Right lobe of liver (tissue), 6 donors: ENCODE measurements at regions not wholly inside any gene's neighbourhood (a gene's known extent, or its start where the extent isn't known, plus 50 kb on each side); places are given as distances from the start of the nearest gene placed in this dataset.

Experiments
- ATAC-seq, 4 donors: fragments of 200-7000 bp; cut with Tn5 transposase; one replicate each; pipeline ENCODE4 v1.9.1; 2020; ENCODE audit warnings: mild to moderate bottlenecking in 4 of 4, moderate library complexity in 4 of 4
- DNase-seq, 3 donors: peaks; one replicate each; pipeline ENCODE4 v3.0.0-alpha.2; 2020
- H3K27ac ChIP-seq, 3 donors: fragments of 200-600 bp; one replicate each; pipeline ENCODE4 v1.8.0; 2022
- H3K27me3 ChIP-seq, 2 donors: fragments of 200-600 bp; one replicate each; pipeline ENCODE4 v1.8.0; 2022
- H3K36me3 ChIP-seq, 4 donors: fragments of 200-600 bp; sonication (generic) in 1 of 4; one replicate each; pipeline versions ENCODE4 v1.5.1 to v1.8.0; 2017 to 2022; ENCODE audit warnings: control low read depth in 1 of 4
- H3K4me1 ChIP-seq, 4 donors: fragments of 200-600 bp; sonication (generic) in 1 of 4; one replicate each; pipeline versions ENCODE4 v1.5.1 to v1.8.0; 2017 to 2022; ENCODE audit warnings: control low read depth in 1 of 4
- H3K4me3 ChIP-seq, 3 donors: fragments of 200-600 bp; one replicate each; pipeline ENCODE4 v1.8.0; 2022
- H3K9me3 ChIP-seq, 4 donors: fragments of 200-600 bp; sonication (generic) in 1 of 4; one replicate each; pipeline versions ENCODE4 v1.5.1 to v1.8.0; 2017 to 2022; ENCODE audit warnings: control low read depth in 1 of 4
- CTCF ChIP-seq, 4 donors: fragments of 200-600 bp in 3 of 4; fragments of 450-650 bp in 1 of 4; IDR thresholded peaks; one replicate each; pipeline versions ENCODE4 v1.5.1 to v1.8.0; 2016 to 2022; ENCODE audit warnings: antibody characterized with exemption in 4 of 4, mild to moderate bottlenecking in 2 of 4
- POLR2A ChIP-seq: fragments of 450-650 bp; IDR thresholded peaks from one replicate; pipeline ENCODE4 v1.6.1; 2017; ENCODE audit warnings: antibody characterized with exemption, mild to moderate bottlenecking
- WGBS: methylation state at CpG from one replicate; pipeline ENCODE4 v1.1.6; 2018; ENCODE audit warnings: low coverage, low lambda C conversion rate; ENCODE audit not compliant: insufficient coverage; ENCODE audit errors: missing lambda C conversion rate; 5-methylcytosine and 5-hydroxymethylcytosine counted together
- intact Hi-C, 2 donors: fragments of 100-400 bp; cut with DNase I; formaldehyde crosslinking; loops; one replicate each; pipeline versions ENCODE4 v1.11.2 to v1.14.1; 2022
- donor health status: DM: no; HTN: yes; CAD: no.
- donor health status: DM: no; HTN: no; CAD: no.
- donor health status: DM: no; HTN: no; CAD: no.
- donor health status: DM: no; HTN: yes; CAD: no.
- donor health status: DM: no; HTN: yes; CAD: no.

DNA sequence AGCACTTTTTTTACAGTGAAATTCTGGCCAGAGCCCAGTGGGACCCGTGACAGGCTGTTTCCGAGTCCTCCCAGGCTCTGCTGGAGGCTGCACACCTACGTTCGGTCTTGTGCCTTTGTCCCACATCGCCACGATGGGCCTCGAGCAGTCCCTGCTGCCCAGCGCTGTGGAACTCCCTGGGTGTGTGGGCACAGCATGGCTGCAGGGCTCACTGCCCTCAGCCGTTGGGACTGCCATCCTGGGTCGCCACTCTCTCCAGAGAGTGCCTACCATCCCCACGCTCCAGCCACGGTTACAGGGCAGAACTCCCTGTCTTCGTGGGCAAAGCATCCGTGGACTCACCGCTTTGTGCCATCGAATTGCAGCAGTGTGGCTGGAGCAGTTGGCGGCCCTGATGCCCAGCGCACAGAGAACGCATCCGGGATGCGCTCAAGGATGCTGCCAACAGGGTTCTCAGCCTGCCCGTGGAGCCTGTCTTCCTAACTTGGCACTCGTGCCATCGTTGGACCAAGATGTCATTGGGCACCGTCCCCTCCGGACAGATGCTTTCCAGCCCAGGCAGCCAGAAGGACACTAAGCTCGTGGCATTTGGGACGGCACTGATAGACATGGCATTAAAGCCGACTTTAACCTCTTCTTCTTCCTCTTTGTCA lies 85.0 kb upstream of the ARHGEF7 start:
- no peak for ATAC-seq
- Histone ChIP-seq H3K4me3 (no peak overlapping the region), H3K9me3 (no peaks in the 10 kb centered on the region), H3K27ac (no peak overlapping the region), H3K36me3 (no peaks in the 10 kb centered on the region), H3K27me3 (no peaks in the 10 kb centered on the region), H3K4me1 (no peaks in the 10 kb centered on the region)
- no peak for DNase-seq
- no peak for TF ChIP-seq CTCF (IDR thresholded peaks at IDR 0.05)
- WGBS = 67% methylated on average over 11 of the region's 29 CpGs
- intact Hi-C loops = no loop called here

GRCh38 chr13:111027458-111028439 lies 87.4 kb upstream of the ARHGEF7 start:
- Histone ChIP-seq H3K4me1 (no peaks in the 10 kb centered on the region), H3K36me3 (no peaks in the 10 kb centered on the region), H3K27me3 (no peaks in the 10 kb centered on the region), H3K9me3 (no peaks in the 10 kb centered on the region), H3K27ac (no peak overlapping the region), H3K4me3 (no peak overlapping the region)
- ATAC-seq = no peak
- 76% methylated on average over 15 of the region's 16 CpGs for WGBS
- intact Hi-C loops = no loop called here
- TF ChIP-seq POLR2A (no peak), CTCF (IDR thresholded peaks at IDR 0.05) (no peak)
- no peak for DNase-seq

GRCh38 chr13:111025310-111025709 lies 89.8 kb upstream of the ARHGEF7 start:
- WGBS = 69% methylated on average over 1 of the region's 1 CpG
- no peak overlapping the region for H3K4me3 ChIP-seq

GRCh38 chr13:111022886-111023285 lies 92.2 kb upstream of the ARHGEF7 start:
- Histone ChIP-seq H3K4me1 (no peaks in the 10 kb centered on the region), H3K27me3 (no peaks in the 10 kb centered on the region), H3K27ac (no peak overlapping the region), H3K36me3 (no peaks in the 10 kb centered on the region), H3K4me3 (no peak overlapping the region), H3K9me3 (peaks cover 0 to 6% (median 0%) of the 10 kb centered on the region in 4 donors)
- DNase-seq (no peak), ATAC-seq (no peak)
- intact Hi-C loops = no loop called here
- TF ChIP-seq CTCF (IDR thresholded peaks at IDR 0.05) (no peak), POLR2A (no peak)
- 59% methylated on average over 6 of the region's 6 CpGs for WGBS

More at GRCh38 chr13:111025310-111025709, 89.8 kb upstream of the ARHGEF7 start:
- intact Hi-C loops = no loop called here
- peaks cover 0 to 6% (median 0%) of the 10 kb centered on the region in 4 donors for H3K9me3 ChIP-seq
- DNase-seq = no peak
- H3K27ac ChIP-seq = no peak overlapping the region
- H3K27me3 ChIP-seq = no peaks in the 10 kb centered on the region
- no peaks in the 10 kb centered on the region for H3K36me3 ChIP-seq
- no peak for ATAC-seq
- TF ChIP-seq POLR2A = no peak
- no peak for TF ChIP-seq CTCF (IDR thresholded peaks at IDR 0.05)
- no peaks in the 10 kb centered on the region for H3K4me1 ChIP-seq
